GM21515 (cell line): ENCODE measurements at regions not wholly inside any gene's neighbourhood (a gene's known extent, or its start where the extent isn't known, plus 50 kb on each side); places are given as distances from the start of the nearest gene placed in this dataset.

Source experiments
- ATAC-seq: cut with Tn5 transposase; IDR thresholded peaks from one replicate; pipeline ENCODE4 v1.9.1; 2021; ENCODE audit not compliant: unreplicated experiment

DNA sequence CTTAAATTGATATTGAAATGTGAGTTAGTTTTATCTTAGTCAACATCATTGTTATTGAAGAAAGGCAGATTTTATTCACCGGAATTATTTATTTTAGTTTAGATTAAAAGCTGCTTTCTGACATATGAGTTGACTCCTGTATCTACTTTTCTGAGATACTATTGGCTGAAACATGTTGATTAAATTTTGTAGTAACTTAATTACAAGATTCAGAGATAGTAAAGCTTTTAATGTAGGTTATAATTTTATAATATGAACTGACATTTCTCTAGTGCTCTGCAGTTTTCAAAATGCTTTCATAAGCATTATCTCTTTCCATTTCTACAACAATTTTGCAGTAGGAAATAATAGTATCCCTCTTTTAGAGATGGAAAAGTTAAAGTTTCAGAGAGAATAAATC is 616.0 kb downstream of the USP25 start:
- ATAC-seq: no peak

DNA sequence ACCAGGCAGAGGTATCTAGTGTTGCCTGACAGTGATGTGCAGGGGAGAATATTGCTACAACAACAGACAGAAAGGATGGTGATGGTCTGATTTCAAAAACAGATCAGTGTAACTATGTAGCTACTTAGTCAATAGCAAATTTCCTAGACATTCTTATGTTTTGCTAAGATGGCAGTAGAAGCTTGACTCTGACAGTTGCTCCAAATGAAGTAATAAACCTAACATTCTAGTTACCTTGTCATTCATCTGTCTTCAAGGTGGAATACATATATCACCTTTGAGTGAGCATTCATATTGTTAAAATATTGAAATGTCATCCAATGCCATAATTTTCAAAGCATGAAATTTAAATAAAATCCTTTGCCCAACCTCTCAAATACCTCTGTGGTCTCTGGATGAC is 617.4 kb downstream of the USP25 start:
- no peak for ATAC-seq

DNA sequence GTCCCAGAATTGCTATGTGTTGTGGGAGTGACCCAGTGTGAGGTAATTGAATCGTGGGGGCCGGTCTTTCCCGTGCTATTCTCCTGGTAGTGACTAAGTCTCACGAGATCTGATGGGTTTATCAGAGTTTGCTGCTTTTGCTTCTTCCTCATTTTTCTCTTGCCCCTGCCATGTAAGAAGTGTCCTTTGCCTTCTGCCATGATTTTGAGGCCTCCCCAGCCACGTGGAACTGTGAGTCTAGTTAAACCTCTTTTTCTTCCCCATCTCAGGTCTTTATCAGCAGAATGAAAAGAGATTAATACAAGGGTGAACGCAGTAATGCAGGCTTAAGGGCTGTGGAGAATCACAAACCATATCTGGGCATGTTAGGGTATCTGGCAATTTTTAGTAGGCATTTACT is 624.0 kb downstream of the USP25 start:
- ATAC-seq: no peak

DNA sequence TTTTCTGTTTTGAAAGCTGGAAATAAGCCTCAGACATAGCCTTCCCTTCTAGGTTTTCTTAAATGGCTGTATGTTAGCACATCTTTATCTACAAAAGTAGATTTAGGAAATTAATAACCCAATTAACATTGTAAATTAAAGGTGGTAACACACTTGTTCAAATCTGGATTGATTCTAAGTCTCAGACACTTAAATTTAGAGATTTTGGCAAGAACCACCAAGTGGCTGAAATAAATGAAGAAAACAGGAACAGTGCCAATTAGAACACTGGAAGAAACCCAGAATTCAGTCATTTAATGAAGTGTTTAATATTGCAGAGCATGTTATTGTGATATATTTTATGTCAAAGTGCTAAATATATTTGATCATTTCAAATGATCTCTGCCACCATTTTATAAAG is 628.2 kb downstream of the USP25 start:
- no peak for ATAC-seq

DNA sequence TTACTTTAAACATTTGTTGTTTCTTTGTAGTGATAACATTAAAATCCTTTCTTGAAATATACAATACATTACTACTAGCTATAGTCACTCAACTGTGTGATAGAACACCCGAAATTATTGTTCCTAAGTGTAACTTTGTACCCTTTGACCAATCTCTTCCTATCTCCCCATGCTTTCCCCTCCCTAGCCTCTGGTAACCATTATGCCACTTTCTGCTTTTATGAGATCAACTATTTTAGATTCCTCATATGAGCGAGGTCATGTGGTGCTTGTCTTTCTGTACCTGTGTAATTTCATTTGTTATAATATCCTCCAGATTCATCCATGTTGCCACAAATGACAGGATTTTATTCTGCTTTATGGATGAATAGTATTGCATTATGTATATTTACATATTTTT is 629.0 kb downstream of the USP25 start:
- no peak for ATAC-seq

DNA sequence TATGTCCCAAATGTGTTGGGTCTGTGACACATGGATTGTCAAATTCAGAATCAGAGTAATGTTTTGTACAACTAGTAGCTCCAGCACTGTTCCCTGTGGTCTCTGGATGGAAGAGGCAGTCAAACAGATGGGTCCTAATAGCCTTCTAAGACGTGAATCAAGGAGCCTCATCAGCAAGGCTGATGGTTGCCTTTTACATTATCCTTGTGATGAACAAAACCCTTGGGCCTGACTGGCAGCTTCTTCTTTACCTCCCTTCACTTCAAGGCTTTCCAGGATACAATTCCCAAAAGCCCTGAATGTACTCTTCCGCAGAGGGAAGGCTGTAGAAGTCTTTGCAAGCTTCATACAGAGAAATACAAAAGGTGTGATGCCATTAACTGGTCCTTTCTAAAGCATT is 633.3 kb downstream of the USP25 start:
- no peak for ATAC-seq

DNA sequence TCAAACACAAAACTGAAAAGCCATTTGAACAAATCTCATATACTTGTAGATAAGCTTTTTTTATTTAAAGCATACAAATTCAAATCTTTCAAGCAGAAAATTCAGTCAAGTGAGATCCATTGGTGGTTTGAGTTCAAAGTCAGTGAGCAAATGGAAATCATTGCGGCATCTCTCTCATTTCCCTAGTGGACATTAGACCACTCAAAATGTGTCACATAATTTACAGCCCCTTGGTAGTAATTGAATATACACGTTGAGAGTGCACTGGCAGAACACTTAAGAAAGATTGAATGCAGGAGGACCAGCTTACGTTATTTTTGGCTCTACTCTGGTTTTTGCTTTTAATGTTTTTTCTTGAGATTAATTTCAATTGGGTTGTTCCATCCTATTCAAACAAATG is 633.7 kb downstream of the USP25 start:
- no peak for ATAC-seq

DNA sequence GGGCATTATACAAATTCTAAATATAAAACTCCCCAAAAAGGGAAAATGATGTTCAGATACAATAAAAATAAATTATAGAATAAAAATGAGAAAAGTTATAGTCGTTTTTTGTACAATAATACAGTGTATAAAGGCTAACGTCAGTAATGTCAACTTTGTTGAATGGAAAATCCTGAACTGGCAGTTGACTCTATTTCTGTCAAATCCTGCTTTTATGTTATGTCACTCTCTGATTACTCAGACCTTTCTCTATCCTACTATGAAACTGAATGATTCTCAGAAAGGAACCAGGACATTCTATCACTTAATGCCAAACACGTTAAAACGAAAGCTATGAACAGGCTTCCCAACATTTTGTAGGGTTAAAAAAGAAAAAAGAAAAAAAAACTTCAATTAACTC is 636.4 kb downstream of the USP25 start:
- no peak for ATAC-seq

DNA sequence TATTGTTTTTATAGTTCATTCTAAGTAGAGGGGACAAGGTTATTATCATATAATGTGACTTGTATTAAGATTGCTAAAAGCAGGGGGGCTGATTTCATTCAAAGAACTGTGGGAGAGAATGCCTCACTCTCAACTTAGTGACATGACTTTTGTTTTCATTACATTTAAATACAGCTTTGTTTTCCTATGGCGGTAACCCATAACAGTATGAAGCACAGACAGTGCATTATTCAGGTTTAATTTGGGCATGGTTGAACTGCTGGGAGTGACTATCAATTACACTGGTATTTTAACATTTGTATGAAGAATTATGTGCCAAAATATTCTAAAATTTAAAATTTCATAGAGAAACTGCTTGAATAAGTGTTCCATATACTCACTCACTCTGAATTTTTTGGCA is 637.3 kb downstream of the USP25 start:
- no peak for ATAC-seq

DNA sequence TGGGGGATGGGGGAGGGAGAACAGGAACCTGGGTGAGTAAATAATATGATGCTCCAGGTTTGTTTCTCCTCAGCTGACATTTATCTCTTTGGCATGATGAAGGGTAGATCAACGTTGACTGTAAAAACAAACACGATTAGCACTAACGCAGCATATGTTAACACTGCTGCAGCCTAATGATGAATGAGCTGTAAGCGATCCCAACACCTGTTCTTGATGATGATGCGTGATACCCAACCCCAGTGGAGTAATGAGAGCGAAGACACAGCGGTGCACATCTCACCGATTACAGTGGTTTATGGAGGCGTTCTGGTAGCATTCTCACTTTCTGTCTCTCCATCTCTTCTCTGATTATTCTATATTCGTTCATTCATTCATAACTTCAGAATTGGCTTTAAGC is 640.4 kb downstream of the USP25 start:
- no peak for ATAC-seq

DNA sequence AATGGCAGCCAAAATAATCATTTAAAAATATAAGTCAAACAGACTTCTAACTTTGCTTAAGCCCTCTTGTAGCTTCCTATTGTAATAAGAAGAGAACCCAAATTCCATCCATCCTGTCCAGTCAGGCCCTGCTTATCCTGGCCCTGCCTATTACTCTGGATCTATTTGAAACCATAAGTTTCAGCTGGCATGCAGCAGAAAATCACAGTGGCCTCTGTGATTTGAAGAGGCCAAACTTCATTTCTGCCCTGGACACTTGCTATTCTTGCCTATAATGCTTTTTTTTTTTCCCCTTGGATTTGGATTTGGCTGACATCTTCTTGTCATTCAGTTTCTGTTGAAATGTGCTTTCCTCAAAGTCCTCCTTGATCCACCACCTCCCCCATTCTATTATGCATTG is 642.8 kb downstream of the USP25 start:
- no peak for ATAC-seq

DNA sequence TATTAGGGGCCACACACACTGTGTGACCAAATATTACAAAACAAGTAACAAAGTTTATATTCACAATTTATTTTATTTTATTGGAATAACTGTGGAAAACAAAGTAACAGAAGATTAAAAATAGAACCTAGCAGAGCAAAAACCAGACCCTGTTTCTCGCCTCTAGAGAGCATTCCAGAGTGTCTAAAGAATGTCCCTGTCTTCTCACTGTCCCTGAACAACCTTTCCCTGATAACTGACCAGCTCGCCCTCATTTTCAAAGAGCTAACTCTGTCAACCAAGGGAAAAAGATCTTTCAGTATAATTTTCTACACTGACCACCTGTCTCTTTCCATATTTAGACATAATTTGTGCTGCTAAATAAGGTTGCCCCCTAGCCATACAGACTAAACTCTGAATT is 646.9 kb downstream of the USP25 start:
- ATAC-seq: no peak

DNA sequence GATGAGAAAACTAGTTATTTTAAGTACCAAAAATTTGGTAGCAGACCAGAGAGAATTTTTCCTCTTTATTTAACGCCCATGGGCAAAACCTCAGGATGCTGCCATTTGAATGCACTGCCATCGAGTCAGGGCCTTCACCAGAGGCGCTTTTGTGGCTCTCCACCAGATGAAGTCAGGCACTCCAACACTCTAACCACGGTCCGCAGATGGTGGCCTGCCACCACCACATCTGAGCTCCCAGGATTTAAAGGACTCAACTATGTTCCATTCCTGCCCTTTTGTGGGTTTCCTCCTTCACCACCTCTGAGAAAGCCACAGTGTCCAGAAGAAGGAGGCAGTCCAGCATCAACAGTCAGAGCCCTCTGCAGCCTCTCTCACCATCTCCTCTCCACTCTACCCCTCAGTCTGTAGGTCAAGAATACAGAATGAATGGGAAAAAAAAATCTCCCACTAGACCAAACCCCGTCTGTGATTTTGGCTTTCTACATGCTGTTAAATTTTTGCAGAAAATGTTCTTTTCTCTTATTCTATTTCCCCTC is 647.4 kb downstream of the USP25 start:
- no peak for ATAC-seq

DNA sequence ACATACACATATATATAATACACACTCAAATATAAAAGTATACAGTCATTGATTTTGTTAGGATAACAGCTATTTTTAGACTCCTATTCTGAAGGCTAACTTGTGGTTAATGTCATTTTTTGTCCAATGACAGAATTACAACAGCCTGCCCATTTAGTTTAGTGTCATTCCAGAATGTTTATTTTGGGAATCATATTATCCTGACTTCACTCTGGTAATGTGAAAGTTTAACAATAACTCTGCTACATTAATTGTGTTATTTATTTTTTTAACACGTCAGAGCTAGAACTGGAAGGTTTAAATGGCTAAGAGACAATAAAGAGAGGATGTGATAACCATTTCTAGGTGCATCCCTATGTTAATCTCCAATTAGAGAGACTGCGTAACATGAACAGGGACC is 648.1 kb downstream of the USP25 start:
- ATAC-seq: no peak

DNA sequence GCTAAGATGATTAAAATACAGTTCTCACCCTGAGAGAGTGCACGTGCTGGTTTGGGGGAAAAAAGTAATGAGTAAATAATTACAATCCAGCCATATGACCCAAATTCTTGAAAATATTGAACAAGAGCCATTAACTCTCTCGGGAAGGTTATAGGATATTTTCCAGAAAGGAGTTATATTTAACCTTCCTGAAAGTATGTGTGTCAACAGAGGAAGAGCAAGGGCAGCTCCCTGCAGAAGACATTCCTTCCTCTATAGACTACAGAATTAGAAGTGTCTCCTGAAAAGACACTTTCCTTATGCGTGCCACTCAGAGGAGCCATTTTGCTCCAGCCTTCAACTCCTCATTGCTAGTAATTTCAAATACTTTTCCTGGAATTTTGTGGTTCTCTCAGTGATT is 648.7 kb downstream of the USP25 start:
- no peak for ATAC-seq

DNA sequence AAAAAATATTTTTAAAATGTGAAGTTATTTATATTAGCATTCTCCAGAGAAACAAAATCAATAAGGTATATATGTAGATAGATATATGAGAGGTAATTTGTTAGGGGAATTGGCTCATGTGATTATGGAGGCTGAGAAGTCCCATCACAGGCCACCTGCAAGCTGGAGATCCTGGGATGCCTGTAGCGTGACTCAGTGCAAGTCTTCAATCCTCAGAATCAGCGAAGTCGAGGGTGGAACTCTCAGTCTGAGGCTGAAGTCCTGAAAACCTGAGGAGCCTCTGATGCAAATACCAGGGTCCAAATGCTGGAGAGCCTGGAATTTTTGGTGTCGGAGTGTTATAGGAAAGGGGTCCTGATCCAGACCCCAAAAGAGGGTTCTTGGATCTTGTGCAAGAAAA is 658.5 kb downstream of the USP25 start:
- no peak for ATAC-seq

DNA sequence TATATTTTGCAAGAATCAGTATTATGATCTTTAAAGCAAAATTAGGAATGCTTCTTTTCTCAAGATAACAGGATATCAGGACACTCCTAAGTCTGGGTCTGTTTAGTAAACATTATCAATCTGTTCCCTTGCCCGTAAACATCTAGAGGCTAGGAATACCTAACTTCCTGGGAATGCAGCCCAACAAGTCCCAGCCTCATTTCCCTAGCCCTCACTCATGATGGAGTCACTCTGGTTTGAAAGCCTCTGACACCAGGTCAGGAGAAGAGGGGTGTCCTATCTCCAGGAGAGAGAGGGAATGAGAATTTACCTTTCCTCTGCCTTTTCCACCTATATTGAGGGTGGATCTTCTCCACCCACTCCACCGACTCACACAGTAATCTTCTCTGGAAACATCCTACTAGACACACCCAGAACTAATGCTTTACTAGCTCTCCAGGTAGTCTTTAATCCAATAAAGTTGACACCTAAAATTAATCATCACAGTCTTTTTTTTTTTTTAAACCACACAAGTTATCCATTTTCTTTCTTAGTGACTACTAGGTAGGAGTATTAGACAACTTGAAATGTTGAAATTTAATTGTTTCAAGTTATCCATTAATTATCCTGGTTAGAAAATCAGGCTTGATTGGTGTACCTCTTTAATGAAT is 659.3 kb downstream of the USP25 start:
- no peak for ATAC-seq

DNA sequence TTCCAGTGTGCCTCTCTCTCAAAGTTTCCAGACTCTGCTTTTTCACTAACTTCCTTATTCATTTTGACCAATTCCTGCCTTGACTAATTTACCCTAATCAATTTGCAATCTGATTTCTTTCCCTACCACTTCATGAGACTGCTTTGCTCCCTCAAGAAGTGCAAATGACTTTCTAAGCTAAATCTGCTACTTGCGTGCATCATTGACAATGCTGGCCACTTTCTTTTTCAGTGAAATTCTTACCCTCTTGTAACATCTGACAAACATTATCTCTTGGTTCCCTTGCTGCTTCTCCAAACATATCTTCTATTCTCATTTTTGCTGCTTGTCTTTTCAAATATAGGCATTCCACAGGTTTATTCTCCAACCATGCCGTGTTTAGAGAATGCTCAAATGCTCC is 659.9 kb downstream of the USP25 start:
- no peak for ATAC-seq

DNA sequence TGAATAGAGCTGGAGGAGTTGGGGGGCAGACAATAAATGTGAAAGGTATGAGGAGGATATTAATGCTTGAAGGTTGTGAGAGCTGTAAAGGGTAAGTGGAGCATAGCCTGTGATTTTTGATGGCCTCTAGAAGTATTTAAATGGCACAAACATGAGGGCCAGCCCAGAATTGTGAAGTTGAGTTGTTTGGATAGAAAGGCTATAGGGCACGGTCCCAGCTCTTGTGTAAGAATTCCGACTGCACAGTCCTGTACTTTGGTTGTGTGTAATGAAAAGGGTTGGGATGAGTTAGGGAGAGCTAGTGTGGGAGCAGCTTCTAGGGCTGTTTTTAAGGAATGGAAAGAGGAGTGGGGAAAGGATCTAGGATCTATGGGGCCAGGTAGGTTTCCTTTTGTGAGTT is 665.5 kb downstream of the USP25 start:
- no peak for ATAC-seq

DNA sequence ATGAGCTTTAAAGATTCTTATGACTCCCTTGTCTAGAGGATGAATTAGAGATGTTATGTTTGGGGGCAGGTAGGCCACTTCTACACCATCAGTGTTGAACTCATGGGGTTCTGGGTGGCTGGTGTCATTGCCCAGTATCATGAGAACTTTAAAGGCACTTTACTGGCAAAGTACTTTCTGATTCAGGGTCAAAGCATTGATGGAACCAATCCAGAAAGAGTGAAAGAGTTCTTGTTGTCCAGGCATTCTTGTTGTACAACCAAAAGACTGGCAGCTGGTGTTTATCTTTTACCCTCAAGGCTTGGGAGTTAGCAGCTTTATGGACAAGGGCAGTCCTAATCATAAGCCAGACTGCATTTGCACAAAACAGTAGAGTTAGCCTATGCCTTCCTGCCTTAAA is 673.0 kb downstream of the USP25 start:
- ATAC-seq: no peak

DNA sequence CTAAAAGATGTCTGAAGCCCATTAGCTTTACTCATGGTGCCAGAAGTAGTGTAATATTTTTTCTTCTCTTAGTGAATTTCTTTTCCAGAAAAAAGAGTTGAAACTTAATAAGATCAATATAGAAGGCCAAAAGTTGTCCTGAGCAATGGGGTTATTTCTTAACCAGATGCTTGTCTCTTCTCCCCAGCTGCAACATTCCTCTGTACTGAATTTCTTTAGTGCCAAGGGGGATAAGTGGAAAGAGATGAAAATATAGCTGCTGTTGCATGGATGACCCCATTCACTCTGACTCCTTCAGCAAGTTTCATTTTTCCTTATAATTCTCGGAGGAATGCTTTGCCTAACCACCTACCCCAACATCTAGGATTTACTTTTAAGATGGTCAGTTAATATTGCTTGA is 675.0 kb downstream of the USP25 start:
- ATAC-seq: no peak

DNA sequence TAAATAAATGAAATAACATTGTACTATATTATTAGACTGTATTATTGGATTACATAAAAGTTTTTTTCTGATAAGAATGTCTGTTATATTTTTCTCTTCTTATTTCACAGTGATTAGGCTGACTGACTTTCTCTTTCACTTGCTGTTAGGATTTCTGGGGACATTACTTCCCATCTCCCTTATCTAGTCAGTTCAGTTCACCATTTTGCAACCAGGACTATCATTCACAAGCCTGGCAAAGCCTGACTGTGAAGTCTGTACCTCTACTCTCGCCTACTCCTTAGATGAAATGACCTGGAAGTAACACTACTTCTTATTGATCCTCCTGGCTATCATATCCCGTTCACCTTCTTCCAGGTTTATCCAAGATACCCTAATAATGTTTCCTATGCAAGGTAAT is 676.6 kb downstream of the USP25 start:
- ATAC-seq: no peak

DNA sequence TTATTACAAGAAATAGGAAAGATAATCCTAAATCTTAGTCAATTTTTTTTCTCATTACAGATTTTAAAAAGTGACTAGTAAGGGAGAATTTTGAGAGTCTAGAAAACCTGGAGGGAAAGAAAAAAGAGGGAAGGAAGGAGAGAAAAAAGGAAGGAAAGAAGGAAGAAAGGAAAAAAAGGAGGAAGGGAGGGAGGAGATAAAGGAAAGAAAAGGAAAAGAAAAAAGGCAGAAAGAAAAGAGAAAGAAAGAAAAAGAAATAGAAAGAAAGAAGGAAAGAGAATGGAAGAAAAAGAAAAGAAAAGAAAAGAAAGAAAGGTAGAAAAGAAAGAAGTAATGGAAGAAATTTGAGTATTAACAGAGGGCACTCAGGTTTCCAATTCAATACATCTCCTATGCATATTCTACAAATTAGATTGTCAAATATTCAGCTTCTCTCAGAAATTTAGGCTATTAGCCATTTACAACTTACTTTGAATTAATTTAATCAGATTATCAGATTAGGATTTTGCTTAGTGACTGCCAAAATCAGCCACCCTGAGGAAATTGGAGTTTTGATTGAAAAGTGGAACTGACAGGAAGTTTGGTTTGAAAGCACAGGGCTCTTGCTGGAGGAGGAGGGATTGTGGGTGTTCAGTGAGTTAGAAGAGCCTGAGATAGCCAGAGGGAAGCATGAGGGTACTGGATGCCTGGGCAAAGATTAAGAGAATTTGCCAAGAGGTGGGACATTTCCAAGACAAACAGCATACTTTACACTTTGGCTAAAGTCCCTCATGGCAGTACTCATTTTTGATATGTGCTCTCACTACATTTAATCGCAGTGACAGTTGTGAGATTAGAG is 677.8 kb downstream of the USP25 start:
- no peak for ATAC-seq
